HG02610 (cell line): ENCODE measurements at regions not wholly inside any gene's neighbourhood (a gene's known extent, or its start where the extent isn't known, plus 50 kb on each side); places are given as distances from the start of the nearest gene placed in this dataset.
"Not testable (repeated sequence)": the region's sequence is repeated elsewhere in the genome, so short reads cannot be mapped to it uniquely, and the experiment has no call there.

Experiments used
- ATAC-seq: cut with Tn5 transposase; IDR thresholded peaks from one replicate; pipeline ENCODE4 v1.9.1; 2021; ENCODE audit warnings: mild to moderate bottlenecking, moderate library complexity; ENCODE audit not compliant: unreplicated experiment

GRCh38 chr5:56632199-56632598, 183.2 kb upstream of the MAP3K1 start:
- ATAC-seq, result no peak

- no peak for ATAC-seq
These were observed 183.6 kb upstream of the MAP3K1 start for GRCh38 chr5:56631719-56632118.

- not testable (repeated sequence) for ATAC-seq
These were observed 186.7 kb upstream of the MAP3K1 start for GRCh38 chr5:56628616-56629015.

GRCh38 chr5:56625541-56625940, 189.8 kb upstream of the MAP3K1 start:
- ATAC-seq, result no peak

- no peak for ATAC-seq
These were observed 190.6 kb upstream of the MAP3K1 start for GRCh38 chr5:56624751-56625150.

GRCh38 chr5:56622141-56622540, 193.2 kb upstream of the MAP3K1 start:
- ATAC-seq, result no peak

GRCh38 chr5:56620903-56621677, 194.3 kb upstream of the MAP3K1 start:
- ATAC-seq, result no peak

- ATAC-seq, result no peak
These were observed 197.4 kb upstream of the MAP3K1 start for GRCh38 chr5:56617998-56618397.

DNA sequence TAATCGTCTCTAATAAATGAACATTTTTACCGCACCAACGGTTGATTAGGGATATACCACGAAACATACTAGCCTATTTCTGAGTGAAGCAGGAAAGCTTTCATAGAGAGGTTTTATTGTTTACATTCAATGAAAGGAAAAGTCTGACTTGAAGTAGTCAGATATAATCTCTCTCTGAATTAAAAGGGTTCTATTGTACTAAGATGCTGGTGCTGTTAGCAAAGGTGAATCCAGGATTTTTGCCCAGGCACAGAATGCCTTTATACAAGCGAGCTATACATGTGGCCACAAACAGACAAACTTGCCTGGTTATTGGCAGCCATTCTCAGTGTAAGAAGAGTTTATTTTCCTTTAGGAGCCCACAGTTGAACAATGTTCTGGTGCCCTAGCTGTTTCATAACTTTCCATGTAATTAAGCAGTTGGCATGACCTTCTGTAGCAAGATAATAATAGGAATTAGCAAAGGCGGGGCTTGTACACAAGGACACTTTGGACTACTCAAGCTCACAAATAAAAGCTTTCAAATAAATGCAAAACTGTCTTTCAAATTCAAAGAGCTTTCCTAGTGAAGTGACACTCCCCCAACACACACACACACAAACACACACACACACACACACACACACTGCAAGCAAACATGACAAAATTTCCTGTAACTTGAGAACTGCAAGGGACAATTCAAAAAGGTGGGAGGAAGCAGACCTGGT, 198.7 kb upstream of the MAP3K1 start:
- ATAC-seq, result no peak

- ATAC-seq, result no peak
These were observed 199.8 kb upstream of the MAP3K1 start for GRCh38 chr5:56615361-56616153.

DNA sequence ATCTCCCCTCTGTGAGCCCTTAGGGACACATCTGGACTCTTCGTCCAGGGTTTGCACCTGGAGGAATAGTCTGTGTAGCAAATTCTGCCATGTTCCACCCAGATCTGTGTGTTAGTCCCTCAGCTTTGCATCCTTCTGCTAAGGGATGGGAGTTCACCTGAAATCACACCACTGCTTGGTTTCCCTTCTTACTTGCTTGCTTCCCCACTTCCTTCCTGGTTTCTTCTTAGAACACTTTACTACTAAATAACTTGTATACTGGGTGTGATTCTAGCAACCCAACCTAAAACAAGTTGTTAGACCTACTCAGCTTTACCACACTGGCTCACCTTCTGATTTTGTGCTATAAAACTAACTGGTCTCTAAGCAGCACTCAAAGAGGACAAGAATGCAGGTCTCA, 202.6 kb upstream of the MAP3K1 start:
- no peak for ATAC-seq

DNA sequence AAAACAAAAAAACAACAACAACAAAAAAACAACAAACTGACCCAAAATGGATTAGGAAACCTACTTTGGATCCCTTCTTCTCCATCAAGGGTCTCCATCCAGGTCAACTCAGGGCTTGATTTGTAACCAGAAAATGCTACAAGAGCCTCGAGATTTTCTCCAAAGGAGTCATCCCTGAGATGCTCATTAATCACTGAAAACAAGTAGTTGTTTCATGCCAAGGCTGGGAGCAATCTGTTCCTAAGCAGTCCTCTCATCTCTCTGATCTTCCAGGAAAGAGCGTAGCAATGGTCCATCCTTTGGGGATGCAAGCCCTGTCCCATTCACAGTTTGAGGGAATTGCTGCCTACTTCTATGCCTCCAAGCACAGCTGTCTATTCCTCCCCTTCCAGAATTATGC, 203.0 kb upstream of the MAP3K1 start:
- no peak for ATAC-seq

GRCh38 chr5:56610093-56610698, 205.2 kb upstream of the MAP3K1 start:
- ATAC-seq, result peak; percentile 72

GRCh38 chr5:56608217-56608925, 207.0 kb upstream of the MAP3K1 start:
- no peak for ATAC-seq

DNA sequence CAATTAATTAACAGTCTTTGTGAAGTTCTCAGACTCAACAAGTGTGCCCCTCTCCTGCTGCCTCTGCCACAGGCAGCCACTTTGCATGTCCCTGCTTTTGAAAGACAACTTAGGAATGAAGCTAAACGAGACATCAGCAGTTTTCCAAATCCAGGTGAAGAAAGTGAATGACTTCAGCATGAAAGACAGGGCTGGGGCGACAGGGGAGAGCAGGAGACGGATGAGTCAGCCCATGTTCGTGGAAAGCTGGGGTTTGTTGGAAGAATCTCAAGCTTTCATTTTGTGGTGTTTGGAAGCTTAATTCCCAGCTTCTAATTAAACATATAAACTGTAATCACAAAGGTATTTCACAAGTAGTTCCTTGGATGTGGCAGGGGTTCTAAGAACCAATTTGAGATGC, 207.8 kb upstream of the MAP3K1 start:
- no peak for ATAC-seq

- no peak for ATAC-seq
These were observed 208.3 kb upstream of the MAP3K1 start for GRCh38 chr5:56607074-56607473.

- no peak for ATAC-seq
These were observed 209.2 kb upstream of the MAP3K1 start for GRCh38 chr5:56606192-56606591.

DNA sequence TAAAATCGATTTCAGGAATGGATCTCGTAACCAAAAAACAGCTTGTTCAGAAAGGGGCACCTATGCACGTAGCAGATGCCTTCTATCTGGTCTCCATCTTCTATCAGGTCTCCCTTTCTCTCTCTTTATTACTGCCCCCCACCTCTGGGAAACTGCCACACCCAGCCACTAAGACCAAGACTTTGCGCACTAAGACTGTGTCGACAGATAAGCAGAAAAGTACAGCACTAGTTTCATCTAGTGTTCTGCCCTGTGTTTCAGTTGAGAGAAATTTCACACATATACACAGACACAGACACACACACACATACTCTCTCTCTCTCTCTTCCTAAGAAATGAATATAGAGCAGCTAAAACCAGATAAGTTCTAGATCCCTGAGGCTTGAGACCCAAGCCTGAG, 210.1 kb upstream of the MAP3K1 start:
- ATAC-seq, result no peak

DNA sequence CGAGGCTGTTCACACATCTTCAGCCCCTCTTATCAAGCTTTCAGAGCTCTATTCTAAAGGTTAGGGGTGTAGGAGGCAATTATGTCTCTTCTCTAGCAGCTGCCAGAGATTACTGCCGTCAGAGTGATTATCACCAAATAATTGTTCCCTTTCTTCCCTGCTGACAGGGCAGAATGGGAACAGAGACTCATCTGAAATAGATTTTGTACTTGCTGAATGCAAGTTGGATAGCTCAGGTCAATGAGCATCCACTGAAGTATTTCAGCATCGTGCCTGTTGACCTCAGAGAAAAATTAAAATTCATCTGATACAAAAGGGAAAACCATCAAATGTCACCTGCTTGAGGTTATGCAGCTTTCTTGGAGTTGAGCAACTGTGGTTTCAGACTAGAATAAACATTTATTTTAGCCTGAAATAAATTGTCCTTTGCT, 213.7 kb upstream of the MAP3K1 start:
- ATAC-seq, result no peak

DNA sequence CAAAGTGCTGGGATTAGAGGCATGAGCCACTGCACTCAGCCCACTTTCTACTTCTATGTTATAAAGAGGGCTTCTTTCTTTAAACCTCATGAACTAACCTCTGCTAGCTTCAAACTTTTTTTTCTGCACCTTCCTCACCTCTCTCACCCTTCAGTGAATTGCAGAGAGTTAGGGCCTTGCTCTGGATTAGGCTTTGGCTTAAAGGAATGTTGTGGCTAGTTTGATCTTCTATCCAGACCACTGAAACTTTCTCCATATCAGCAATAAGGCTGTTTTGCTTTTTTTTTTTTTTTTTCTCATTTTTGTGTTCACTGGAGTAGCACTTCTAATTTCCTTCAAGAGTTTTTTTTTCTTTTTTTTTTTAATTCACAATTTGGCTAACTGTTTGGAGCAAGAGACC, 216.4 kb upstream of the MAP3K1 start:
- no peak for ATAC-seq

GRCh38 chr5:56596155-56596554, 219.2 kb upstream of the MAP3K1 start:
- no peak for ATAC-seq
